ENCODE measurements at regions not wholly inside any gene's neighbourhood (a gene's known extent, or its start where the extent isn't known, plus 50 kb on each side); places are given as distances from the start of the nearest gene placed in this dataset.

- TF ChIP-seq CTCF (IDR thresholded peaks at IDR 0.05; ENCODE audit: borderline replicate concordance, insufficient read depth, low read depth, low read length), result no peak
- no peak overlapping the region for H3K4me3 ChIP-seq (ENCODE audit: low read depth, low read length)
Measured at GRCh38 chr7:24005517-24005916, 278.5 kb upstream of the NPY start.

GRCh38 chr7:24010495-24010894, 273.5 kb upstream of the NPY start:
- H3K4me3 ChIP-seq (ENCODE audit: low read depth, low read length), result no peak overlapping the region
- no peak for TF ChIP-seq CTCF (IDR thresholded peaks at IDR 0.05; ENCODE audit: borderline replicate concordance, insufficient read depth, low read depth, low read length)

GRCh38 chr7:24017519-24017918, 266.5 kb upstream of the NPY start:
- no peak for TF ChIP-seq CTCF (IDR thresholded peaks at IDR 0.05; ENCODE audit: borderline replicate concordance, insufficient read depth, low read depth, low read length)
- H3K4me3 ChIP-seq (ENCODE audit: low read depth, low read length), result no peak overlapping the region

DNA sequence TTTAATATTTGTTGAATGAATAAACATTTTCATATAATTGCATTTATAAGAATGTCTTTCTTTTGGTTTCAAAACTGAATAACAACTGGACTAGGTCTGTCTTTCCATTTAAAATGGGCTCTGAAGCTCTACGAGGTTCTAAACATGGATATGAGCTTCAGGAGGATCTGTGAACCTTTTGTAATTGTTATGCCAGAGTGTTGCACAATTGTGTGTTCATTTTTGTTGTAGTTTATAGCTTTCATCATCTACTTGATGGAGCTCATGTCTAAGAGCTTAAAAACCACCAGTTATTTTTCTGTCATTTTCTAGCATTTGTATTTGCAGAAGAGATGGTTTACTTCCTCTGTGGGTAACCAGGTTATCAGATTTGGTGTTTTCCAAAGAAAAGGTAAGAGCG, 265.7 kb upstream of the NPY start:
- no peak overlapping the region for H3K4me3 ChIP-seq (ENCODE audit: low read depth, low read length)
- TF ChIP-seq CTCF (IDR thresholded peaks at IDR 0.05; ENCODE audit: borderline replicate concordance, insufficient read depth, low read depth, low read length), result no peak

- no peak for TF ChIP-seq CTCF (IDR thresholded peaks at IDR 0.05; ENCODE audit: borderline replicate concordance, insufficient read depth, low read depth, low read length)
- H3K4me3 ChIP-seq (ENCODE audit: low read depth, low read length), result no peak overlapping the region
Measured at GRCh38 chr7:24019841-24020240, 264.1 kb upstream of the NPY start.

GRCh38 chr7:24024276-24025068, 259.5 kb upstream of the NPY start:
- TF ChIP-seq CTCF (IDR thresholded peaks at IDR 0.05; ENCODE audit: borderline replicate concordance, insufficient read depth, low read depth, low read length), result no peak
- no peak overlapping the region for H3K4me3 ChIP-seq (ENCODE audit: low read depth, low read length)

DNA sequence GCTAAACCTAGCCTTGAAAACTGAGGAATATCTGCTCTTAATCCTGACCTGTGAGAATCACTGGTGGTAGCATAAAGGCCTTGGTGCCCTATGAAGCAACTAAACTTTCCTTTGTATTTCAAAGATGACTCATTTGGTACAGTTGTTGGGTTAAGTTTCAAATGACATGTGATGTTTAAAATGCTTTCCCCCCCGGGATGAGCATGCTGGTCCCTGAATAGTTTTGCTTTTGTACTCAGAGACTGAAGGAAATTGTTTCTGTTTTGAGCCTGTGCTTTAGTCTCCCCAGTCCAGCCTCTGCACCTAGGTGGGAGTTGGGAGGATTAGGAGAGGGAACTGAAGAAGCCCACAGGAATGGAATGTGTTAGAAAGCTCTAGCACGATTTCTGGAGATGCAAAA, 258.9 kb upstream of the NPY start:
- H3K4me3 ChIP-seq (ENCODE audit: low read depth, low read length), result no peak overlapping the region
- no peak for TF ChIP-seq CTCF (IDR thresholded peaks at IDR 0.05; ENCODE audit: borderline replicate concordance, insufficient read depth, low read depth, low read length)
